ENCODE measurements at regions not wholly inside any gene's neighbourhood (a gene's known extent, or its start where the extent isn't known, plus 50 kb on each side); places are given as distances from the start of the nearest gene placed in this dataset.

- TF ChIP-seq ZBTB4 (CRISPR knock-in tag; IDR thresholded peaks at IDR 0.05) (no peak), ZBTB40 (IDR thresholded peaks at IDR 0.05; ENCODE audit: borderline replicate concordance) (no peak), POLR2AphosphoS5 (IDR thresholded peaks at IDR 0.05; ENCODE audit: low read length) (no peak), IKZF1 (conservative IDR thresholded peaks at IDR 0.05) (no peak), PKNOX1 (IDR thresholded peaks at IDR 0.05) (no peak)
Observed at GRCh38 chr13:33383724-33384577, 98.4 kb upstream of the STARD13 start (continued).

All from GM12878 (cell line).